GM20000 (cell line): ENCODE measurements at regions not wholly inside any gene's neighbourhood (a gene's known extent, or its start where the extent isn't known, plus 50 kb on each side); places are given as distances from the start of the nearest gene placed in this dataset.

Source experiments
- DNase-seq: peaks from one replicate; pipeline ENCODE4 v3.0.0; 2012; ENCODE audit warnings: low spot score
- TF ChIP-seq, protein P1 (sequence below): IDR thresholded peaks from 2 replicates; pipeline ENCODE4 v1.5.1; 2012; ENCODE audit warnings: mild to moderate bottlenecking, control low read depth; ENCODE audit errors: extremely low read depth, missing control alignments

DNA sequence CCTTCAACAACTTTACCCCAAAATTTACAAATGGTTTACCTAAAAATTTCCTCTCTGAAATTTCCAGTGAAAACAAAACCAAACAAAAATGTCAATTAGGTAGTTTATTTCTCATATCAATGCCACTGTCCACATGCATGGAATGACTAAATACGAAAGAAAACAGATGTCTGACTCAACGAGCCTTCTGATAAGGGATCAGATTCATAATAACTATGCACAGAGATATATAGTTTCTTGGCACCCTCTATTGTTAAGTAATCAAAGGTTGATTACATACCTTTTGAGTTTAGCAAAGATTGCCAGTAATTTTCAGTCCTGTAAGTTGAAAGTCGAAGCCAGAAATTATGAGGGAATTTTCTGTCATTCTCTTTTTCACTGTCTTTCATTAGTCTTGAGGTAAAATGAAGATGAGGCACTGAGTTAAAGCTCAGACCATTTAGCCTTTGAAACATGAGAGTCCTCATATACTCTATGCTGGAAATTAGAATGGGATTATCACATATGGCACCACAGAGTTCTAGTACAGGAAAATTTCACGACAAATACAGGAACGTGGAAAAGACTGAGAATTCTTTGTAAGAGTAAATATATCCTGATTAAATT is 519.1 kb upstream of the ANKRD30A start:
- DNase-seq, result no peak
- TF ChIP-seq, protein P1, sequence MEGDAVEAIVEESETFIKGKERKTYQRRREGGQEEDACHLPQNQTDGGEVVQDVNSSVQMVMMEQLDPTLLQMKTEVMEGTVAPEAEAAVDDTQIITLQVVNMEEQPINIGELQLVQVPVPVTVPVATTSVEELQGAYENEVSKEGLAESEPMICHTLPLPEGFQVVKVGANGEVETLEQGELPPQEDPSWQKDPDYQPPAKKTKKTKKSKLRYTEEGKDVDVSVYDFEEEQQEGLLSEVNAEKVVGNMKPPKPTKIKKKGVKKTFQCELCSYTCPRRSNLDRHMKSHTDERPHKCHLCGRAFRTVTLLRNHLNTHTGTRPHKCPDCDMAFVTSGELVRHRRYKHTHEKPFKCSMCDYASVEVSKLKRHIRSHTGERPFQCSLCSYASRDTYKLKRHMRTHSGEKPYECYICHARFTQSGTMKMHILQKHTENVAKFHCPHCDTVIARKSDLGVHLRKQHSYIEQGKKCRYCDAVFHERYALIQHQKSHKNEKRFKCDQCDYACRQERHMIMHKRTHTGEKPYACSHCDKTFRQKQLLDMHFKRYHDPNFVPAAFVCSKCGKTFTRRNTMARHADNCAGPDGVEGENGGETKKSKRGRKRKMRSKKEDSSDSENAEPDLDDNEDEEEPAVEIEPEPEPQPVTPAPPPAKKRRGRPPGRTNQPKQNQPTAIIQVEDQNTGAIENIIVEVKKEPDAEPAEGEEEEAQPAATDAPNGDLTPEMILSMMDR, result no peak

DNA sequence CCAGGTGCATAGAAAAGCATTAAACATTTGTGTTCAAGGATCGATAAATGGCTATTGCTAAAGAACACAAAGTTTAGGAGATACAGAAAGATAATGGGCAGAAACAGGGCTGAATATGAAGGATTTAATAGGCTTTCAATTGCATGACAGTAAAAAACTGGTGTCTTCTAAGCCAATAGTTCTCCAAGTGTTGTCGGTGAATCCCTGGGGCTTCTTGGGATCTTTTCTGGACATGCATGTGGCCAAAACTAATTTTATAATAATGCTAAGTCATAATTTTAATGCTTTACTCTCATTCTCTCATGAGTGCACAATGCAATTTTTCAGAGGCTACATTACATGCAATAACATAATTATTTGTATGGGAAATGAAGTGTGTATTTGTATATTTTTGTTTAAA is 521.1 kb upstream of the ANKRD30A start:
- TF ChIP-seq, protein P1, result no peak

DNA sequence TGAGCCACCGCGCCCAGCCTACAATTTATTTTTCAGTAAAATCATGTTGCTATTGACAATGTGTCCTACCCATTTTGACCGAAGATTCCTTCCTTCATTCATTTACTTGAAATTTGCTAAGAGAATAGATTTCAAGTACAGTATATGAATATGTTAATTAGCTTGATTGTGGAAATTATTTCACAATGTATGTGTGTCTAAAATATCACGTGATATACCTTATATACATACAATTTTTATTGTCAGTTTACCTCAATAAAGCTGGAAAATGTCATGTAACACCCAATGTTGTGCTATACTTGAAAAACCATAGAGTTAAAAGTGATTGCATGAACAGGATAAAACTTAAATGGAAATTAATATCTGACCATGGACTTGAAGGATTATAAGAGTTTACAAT is 521.7 kb upstream of the ANKRD30A start:
- TF ChIP-seq, protein P1, result no peak

More for the DNA sequence above, 521.1 kb upstream of the ANKRD30A start:
- no peak for DNase-seq

DNA sequence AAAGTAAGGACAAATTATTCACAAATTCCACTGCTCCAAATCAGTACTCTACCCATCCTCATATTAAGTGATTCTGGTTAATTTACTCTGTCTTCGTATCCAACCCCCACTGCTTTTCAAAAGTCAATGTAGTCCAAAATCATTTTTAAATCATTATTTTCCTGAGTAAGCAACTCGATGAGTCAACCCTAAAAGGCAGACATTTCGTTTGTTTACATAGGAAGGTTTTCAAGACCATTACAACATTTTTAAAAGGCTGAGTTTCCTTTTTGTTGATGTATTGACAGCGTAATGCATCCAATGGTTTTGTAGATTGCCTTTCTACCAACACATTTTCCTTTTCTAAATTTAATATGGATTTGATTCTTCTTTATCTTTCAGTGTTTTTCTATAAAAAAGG is 523.0 kb upstream of the ANKRD30A start:
- TF ChIP-seq, protein P1, result no peak
- no peak for DNase-seq

More for the DNA sequence above, 521.7 kb upstream of the ANKRD30A start:
- DNase-seq, result no peak

DNA sequence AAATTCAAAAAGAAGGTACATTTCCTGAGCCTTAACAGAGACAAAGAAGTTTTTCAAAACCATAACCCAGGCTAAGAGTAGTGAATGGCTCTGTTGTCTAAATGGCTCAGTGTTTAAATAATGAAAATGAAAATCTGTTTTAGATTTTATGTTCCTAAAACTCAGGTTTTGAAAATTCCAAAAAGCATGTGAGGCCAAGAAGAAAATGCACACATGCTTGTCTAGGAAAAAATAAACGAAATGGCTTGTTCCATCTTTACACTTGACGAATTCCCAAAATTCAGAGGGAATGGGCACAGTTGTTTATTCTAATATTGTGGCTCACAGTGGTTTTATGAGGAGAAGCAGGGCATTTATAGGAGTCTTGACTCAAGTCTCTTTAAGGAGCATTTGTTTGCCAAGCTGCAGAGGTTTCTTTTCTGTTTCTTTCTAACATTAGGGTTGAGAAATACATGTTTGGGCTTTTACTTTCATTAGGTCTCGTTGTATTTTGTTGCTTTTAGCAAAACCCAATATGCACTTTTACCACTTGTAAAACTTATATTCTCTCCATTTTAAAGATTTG is 527.6 kb upstream of the ANKRD30A start:
- TF ChIP-seq, protein P1, result no peak
- DNase-seq, result no peak

DNA sequence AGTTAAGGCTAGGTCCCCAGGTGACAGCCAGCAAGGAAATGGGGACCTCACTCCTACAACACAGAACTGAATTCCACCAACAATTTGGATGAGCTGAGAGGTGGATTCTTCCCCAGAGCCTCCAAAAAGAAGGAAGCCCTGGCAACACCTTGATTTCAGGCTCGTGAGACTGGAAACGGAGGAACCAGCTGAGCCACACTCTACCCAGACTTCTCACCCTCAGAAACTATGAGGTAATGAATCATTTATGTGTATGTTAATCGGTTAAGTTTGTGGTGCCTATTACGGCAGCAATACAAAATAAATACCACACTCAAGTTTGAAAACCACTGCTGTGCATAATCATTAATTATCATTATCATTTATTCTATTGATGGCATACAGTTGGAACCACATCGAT is 532.4 kb upstream of the ANKRD30A start:
- DNase-seq, result no peak
- TF ChIP-seq, protein P1, result no peak

DNA sequence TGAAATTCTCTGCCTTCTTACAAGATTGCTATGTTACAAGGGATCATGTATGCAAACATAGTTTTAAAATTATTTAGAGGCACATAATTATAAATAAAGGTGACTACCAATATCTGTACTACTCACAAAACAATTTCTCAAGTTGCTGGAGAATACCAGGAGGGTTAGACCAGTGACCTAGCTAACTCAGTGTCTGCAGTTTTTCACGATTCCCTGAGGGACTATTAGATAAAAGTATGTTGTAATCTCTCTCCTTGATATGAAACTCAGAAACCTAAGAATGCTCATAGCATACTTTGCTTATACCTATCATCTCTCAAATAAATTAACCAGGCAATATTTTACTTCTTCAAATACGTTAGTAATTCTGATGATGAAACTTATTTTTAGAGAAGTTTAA is 534.0 kb upstream of the ANKRD30A start:
- TF ChIP-seq, protein P1, result no peak
- DNase-seq, result no peak
